T follicular helper cell (primary cell): ENCODE measurements at regions not wholly inside any gene's neighbourhood (a gene's known extent, or its start where the extent isn't known, plus 50 kb on each side); places are given as distances from the start of the nearest gene placed in this dataset.
A peak's percentile ranks its signal among the peaks of the same experiment; 100 is the strongest.

ENCODE experiments used
- DNase-seq: peaks from one replicate; pipeline ENCODE4 v3.0.0-alpha.2; 2020; ENCODE audit warnings: low read depth

GRCh38 chr2:41775366-41776025 is 272.3 kb upstream of the PKDCC start:
- DNase-seq, result no peak

- DNase-seq, result no peak
Observed at GRCh38 chr2:41779888-41780287, 267.9 kb upstream of the PKDCC start.

- no peak for DNase-seq
Observed at GRCh38 chr2:41782306-41783158, 265.3 kb upstream of the PKDCC start.

GRCh38 chr2:41784496-41784895 is 263.3 kb upstream of the PKDCC start:
- no peak for DNase-seq

GRCh38 chr2:41785251-41786022 is 262.4 kb upstream of the PKDCC start:
- DNase-seq, result no peak

- no peak for DNase-seq
Observed at GRCh38 chr2:41791523-41791922, 256.3 kb upstream of the PKDCC start.

GRCh38 chr2:41803361-41803760 is 244.5 kb upstream of the PKDCC start:
- no peak for DNase-seq

GRCh38 chr2:41806286-41806685 is 241.5 kb upstream of the PKDCC start:
- no peak for DNase-seq

GRCh38 chr2:41821167-41821566 is 226.7 kb upstream of the PKDCC start:
- no peak for DNase-seq

- no peak for DNase-seq
Observed at GRCh38 chr2:41826921-41827320, 220.9 kb upstream of the PKDCC start.

GRCh38 chr2:41827354-41827971 is 220.4 kb upstream of the PKDCC start:
- DNase-seq, result no peak

- DNase-seq, result no peak
Observed at GRCh38 chr2:41828052-41828643, 219.7 kb upstream of the PKDCC start.

GRCh38 chr2:41829052-41829451 is 218.8 kb upstream of the PKDCC start:
- DNase-seq, result no peak

GRCh38 chr2:41830600-41830999 is 217.2 kb upstream of the PKDCC start:
- no peak for DNase-seq

GRCh38 chr2:41832218-41832617 is 215.6 kb upstream of the PKDCC start:
- DNase-seq, result no peak

GRCh38 chr2:41835401-41835800 is 212.4 kb upstream of the PKDCC start:
- DNase-seq, result no peak

GRCh38 chr2:41836948-41837347 is 210.9 kb upstream of the PKDCC start:
- peak; percentile 7 for DNase-seq

GRCh38 chr2:41837610-41838009 is 210.2 kb upstream of the PKDCC start:
- no peak for DNase-seq

GRCh38 chr2:41840702-41841551 is 206.9 kb upstream of the PKDCC start:
- DNase-seq, result peak; percentile 95

- no peak for DNase-seq
Observed at GRCh38 chr2:41846962-41847361, 200.9 kb upstream of the PKDCC start.
